GM12891 (cell line): ENCODE measurements at regions not wholly inside any gene's neighbourhood (a gene's known extent, or its start where the extent isn't known, plus 50 kb on each side); places are given as distances from the start of the nearest gene placed in this dataset.

Source experiments
- POLR2A ChIP-seq: IDR thresholded peaks from 2 replicates; pipeline ENCODE4 v1.6.1; 2011; ENCODE audit warnings: low read depth, low read length, control low read depth
- POLR2AphosphoS5 ChIP-seq: IDR thresholded peaks from 2 replicates; pipeline ENCODE4 v1.6.1; 2011; ENCODE audit warnings: low read depth, low read length, control low read depth
- POU2F2 ChIP-seq: IDR thresholded peaks from 2 replicates; pipeline ENCODE4 v1.6.1; 2011; ENCODE audit warnings: low read depth, mild to moderate bottlenecking, control low read depth, low read length, moderate library complexity
- TAF1 ChIP-seq: IDR thresholded peaks from 2 replicates; pipeline ENCODE4 v1.6.1; 2011; ENCODE audit warnings: low read depth, low read length, control low read depth

DNA sequence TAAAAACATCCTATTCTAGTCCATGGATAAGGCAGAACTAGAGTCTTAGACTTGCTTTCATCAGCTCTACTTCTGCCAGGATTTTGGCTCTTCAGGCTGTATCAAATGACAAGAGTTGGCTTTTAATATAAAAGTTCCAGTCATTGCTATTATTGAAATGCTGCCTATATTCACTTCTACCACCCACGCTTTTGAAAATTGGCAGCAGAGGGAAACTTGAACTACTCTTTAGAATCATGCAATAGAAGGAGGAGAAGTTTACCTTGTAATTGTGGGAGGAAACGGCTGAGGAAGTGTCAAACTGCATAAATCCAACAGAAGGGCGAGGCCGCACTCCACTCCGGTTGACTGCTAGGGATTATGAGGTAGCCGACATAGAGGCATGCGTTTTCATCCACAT lies 122.6 kb upstream of the BASP1 start:
- TF ChIP-seq TAF1 (no peak), POLR2AphosphoS5 (no peak), POU2F2 (no peak), POLR2A (no peak)
